GM13977 (cell line): ENCODE measurements at regions not wholly inside any gene's neighbourhood (a gene's known extent, or its start where the extent isn't known, plus 50 kb on each side); places are given as distances from the start of the nearest gene placed in this dataset.

Experiments used
- DNase-seq: peaks from one replicate; pipeline ENCODE4 v3.0.0; 2012; ENCODE audit warnings: low spot score
- CTCF ChIP-seq: IDR thresholded peaks from 2 replicates; pipeline ENCODE4 v1.5.1; 2012; ENCODE audit warnings: mild to moderate bottlenecking, control low read depth; ENCODE audit not compliant: insufficient read depth; ENCODE audit errors: extremely low read depth, missing control alignments
- in situ Hi-C: fragments of 300-500 bp; cut with MboI; formaldehyde crosslinking; loops from one replicate; pipeline ENCODE4 v1.12.0; 2022; ENCODE audit warnings: low sequenced_read_pairs, low pct_unique_long_range_greater_than_20kb, mixed read lengths, inconsistent platforms; ENCODE audit not compliant: unreplicated experiment

- TF ChIP-seq CTCF, result no peak
- in situ Hi-C loops, result no loop called here
- no peak for DNase-seq
Observed at GRCh38 chr1:29651684-29652665, 415.7 kb downstream of the PTPRU start.

- no peak for DNase-seq
- in situ Hi-C loops, result no loop called here
- TF ChIP-seq CTCF, result no peak
Observed at GRCh38 chr1:29651246-29651645, 414.9 kb downstream of the PTPRU start.

- no peak for TF ChIP-seq CTCF
- no peak for DNase-seq
- in situ Hi-C loops, result no loop called here
Observed at GRCh38 chr1:29650476-29650875, 414.2 kb downstream of the PTPRU start.

- no peak for DNase-seq
- in situ Hi-C loops, result no loop called here
- TF ChIP-seq CTCF, result no peak
Observed at GRCh38 chr1:29650041-29650400, 413.7 kb downstream of the PTPRU start.

GRCh38 chr1:29649189-29650040, 413.1 kb downstream of the PTPRU start:
- in situ Hi-C loops, result no loop called here
- no peak for DNase-seq

More at GRCh38 chr1:29649189-29650040, 413.1 kb downstream of the PTPRU start:
- no peak for TF ChIP-seq CTCF
